H1 (cell line): ENCODE measurements at regions not wholly inside any gene's neighbourhood (a gene's known extent, or its start where the extent isn't known, plus 50 kb on each side); places are given as distances from the start of the nearest gene placed in this dataset.

Experiments
- CTCF ChIA-PET: fragments of 300-600 bp; sonication (Branson Sonifier 250); formaldehyde crosslinking; loops from one replicate; lab custom pipeline; 2021; ENCODE audit not compliant: partially characterized antibody; lab: Charles Lee
- POLR2A ChIA-PET: fragments of 300-600 bp; sonication (Branson Sonifier 250); formaldehyde crosslinking; loops from one replicate; lab custom pipeline; 2021; ENCODE audit warnings: inconsistent platforms; ENCODE audit not compliant: partially characterized antibody; lab: Charles Lee
- DNase-seq, 2 experiments: peaks; one replicate each; pipeline versions ENCODE4 v3.0.0 to v3.0.0-alpha.2; 2010 to 2022; ENCODE audit warnings: low spot score in 2 of 2, low read depth in 1 of 2, mixed read lengths in 1 of 2
- FAIRE-seq: peaks from 2 replicates; lab custom pipeline; 2011; peaks lifted over from hg19 to GRCh38; lab: Jason Lieb, UNC
- H2AFZ ChIP-seq: 2 replicates; pipeline ENCODE4 v1.8.1; 2012; ENCODE audit warnings: low read length, inconsistent platforms
- H2AK5ac ChIP-seq: 2 replicates; pipeline ENCODE4 v1.6.1; 2013; ENCODE audit warnings: low read depth, low read length
- H2BK120ac ChIP-seq: replicated peaks from 2 replicates; pipeline ENCODE3; 2013; ENCODE audit warnings: low read depth, low read length, inconsistent platforms
- H2BK12ac ChIP-seq: 2 replicates; pipeline ENCODE4 v1.6.1; 2013; ENCODE audit warnings: low read depth, low read length
- H2BK15ac ChIP-seq: 2 replicates; pipeline ENCODE4 v1.6.1; 2013; ENCODE audit warnings: low read length
- H2BK20ac ChIP-seq: 2 replicates; pipeline ENCODE4 v1.6.1; 2013; ENCODE audit warnings: low read length
- H2BK5ac ChIP-seq: 2 replicates; pipeline ENCODE4 v1.6.1; 2013; ENCODE audit warnings: low read depth, low read length
- H3K14ac ChIP-seq: 2 replicates; pipeline ENCODE4 v1.6.1; 2013; ENCODE audit warnings: inconsistent platforms; ENCODE audit not compliant: insufficient read length
- H3K18ac ChIP-seq: 2 replicates; pipeline ENCODE4 v1.6.1; 2013; ENCODE audit warnings: low read length; ENCODE audit errors: extremely low read depth
- H3K23ac ChIP-seq: 2 replicates; pipeline ENCODE4 v1.6.1; 2013; ENCODE audit warnings: inconsistent platforms; ENCODE audit not compliant: insufficient read length
- H3K23me2 ChIP-seq: 2 replicates; pipeline ENCODE4 v1.6.1; 2013; ENCODE audit warnings: low read depth, low read length
- H3K27ac ChIP-seq: 2 replicates; pipeline ENCODE4 v1.6.1; 2011; ENCODE audit warnings: low read depth, low read length, inconsistent platforms
- H3K27me3 ChIP-seq, 4 experiments: replicated peaks in 1 of 4; 1 replicate in 1 of 4; 2 replicates in 3 of 4; pipeline versions ENCODE4 v1.6.1 to v1.8.1; 2011 to 2013; ENCODE audit warnings: low read length in 3 of 4, mild to moderate bottlenecking in 3 of 4, inconsistent platforms in 2 of 4, mixed read lengths in 2 of 4, moderate library complexity in 1 of 4; ENCODE audit not compliant: control insufficient read depth in 3 of 4, insufficient read depth in 3 of 4; ENCODE audit errors: extremely low read depth in 1 of 4
- H3K36me3 ChIP-seq, 4 experiments: 2 replicates each; pipeline versions ENCODE4 v1.6.1 to v1.8.1; 2011 to 2013; ENCODE audit warnings: mild to moderate bottlenecking in 4 of 4, low read length in 3 of 4, moderate library complexity in 2 of 4, control low read depth in 1 of 4, inconsistent platforms in 1 of 4; ENCODE audit not compliant: insufficient read depth in 4 of 4, control insufficient read depth in 2 of 4
- H3K4ac ChIP-seq: replicated peaks from 2 replicates; pipeline ENCODE3; 2013; ENCODE audit warnings: low read length, low read depth, mixed read lengths, inconsistent platforms; ENCODE audit not compliant: insufficient read length
- H3K4me1 ChIP-seq, 4 experiments: replicated peaks in 1 of 4; 1 replicate in 1 of 4; 2 replicates in 3 of 4; pipeline versions ENCODE4 v1.6.1 to v1.8.1; 2011 to 2013; ENCODE audit warnings: low read length in 3 of 4, inconsistent platforms in 2 of 4, mixed read lengths in 1 of 4; ENCODE audit not compliant: insufficient read depth in 4 of 4, control insufficient read depth in 3 of 4
- H3K4me2 ChIP-seq, 2 experiments: 2 replicates each; pipeline versions ENCODE4 v1.6.1 to v1.8.1; 2011 to 2013; ENCODE audit warnings: low read depth in 2 of 2, low read length in 2 of 2, control low read depth in 1 of 2, inconsistent platforms in 1 of 2, mild to moderate bottlenecking in 1 of 2; ENCODE audit not compliant: insufficient read depth in 1 of 2
- H3K4me3 ChIP-seq, 4 experiments: fragments of 200-600, 300-600 bp in 1 of 4; sonication (generic), shearing (Covaris generic), sonication (Bioruptor Twin) in 1 of 4; 2 replicates each; pipeline versions ENCODE4 v1.5.1 to v1.8.1; 2011 to 2016; ENCODE audit warnings: low read length in 4 of 4, low read depth in 3 of 4, control low read depth in 2 of 4, inconsistent platforms in 2 of 4, mild to moderate bottlenecking in 2 of 4, mixed read lengths in 1 of 4, moderate library complexity in 1 of 4; ENCODE audit not compliant: insufficient read depth in 2 of 4; ENCODE audit errors: extremely low read depth in 1 of 4
- H3K56ac ChIP-seq: replicated peaks from 2 replicates; pipeline ENCODE3; 2013; ENCODE audit warnings: low read depth, mild to moderate bottlenecking, mixed read lengths, low read length, inconsistent platforms; ENCODE audit not compliant: insufficient read length
- H3K79me1 ChIP-seq: 2 replicates; pipeline ENCODE4 v1.6.1; 2013; ENCODE audit warnings: low read depth, low read length, control low read depth
- H3K79me2 ChIP-seq, 2 experiments: 2 replicates each; pipeline versions ENCODE4 v1.6.1 to v1.8.1; 2012 to 2013; ENCODE audit warnings: low read length in 2 of 2, mild to moderate bottlenecking in 2 of 2, inconsistent platforms in 1 of 2; ENCODE audit not compliant: insufficient read depth in 2 of 2, control insufficient read depth in 1 of 2
- H3K9ac ChIP-seq, 4 experiments: replicated peaks in 1 of 4; 1 replicate in 1 of 4; 2 replicates in 3 of 4; pipeline versions ENCODE4 v1.6.1 to v1.8.1; 2011 to 2013; ENCODE audit warnings: low read depth in 3 of 4, low read length in 3 of 4, control low read depth in 2 of 4, mild to moderate bottlenecking in 2 of 4, moderate library complexity in 2 of 4, inconsistent platforms in 1 of 4; ENCODE audit errors: extremely low read depth in 1 of 4
- H3K9me3 ChIP-seq, 2 experiments: 2 replicates each; pipeline versions ENCODE4 v1.6.1 to v1.8.1; 2012 to 2013; ENCODE audit warnings: mild to moderate bottlenecking in 2 of 2, moderate library complexity in 2 of 2, control low read depth in 1 of 2, inconsistent platforms in 1 of 2, low read depth in 1 of 2, low read length in 1 of 2, mixed read lengths in 1 of 2; ENCODE audit not compliant: insufficient read depth in 2 of 2
- H4K20me1 ChIP-seq, 2 experiments: replicated peaks in 1 of 2; 2 replicates each; pipeline versions ENCODE3 to v1.8.1; 2011 to 2013; ENCODE audit warnings: inconsistent platforms in 2 of 2, low read length in 2 of 2, mild to moderate bottlenecking in 1 of 2; ENCODE audit not compliant: insufficient read depth in 2 of 2, control insufficient read depth in 1 of 2
- H4K5ac ChIP-seq: 2 replicates; pipeline ENCODE4 v1.6.1; 2013; ENCODE audit warnings: low read length, low read depth, mixed read lengths, inconsistent platforms; ENCODE audit not compliant: insufficient read length
- H4K8ac ChIP-seq: 2 replicates; pipeline ENCODE4 v1.8.0; 2013; ENCODE audit warnings: mild to moderate bottlenecking, moderate library complexity, low read length, inconsistent platforms; ENCODE audit not compliant: insufficient read depth; ENCODE audit errors: extremely low read depth
- H4K91ac ChIP-seq: replicated peaks from 2 replicates; pipeline ENCODE3; 2013; ENCODE audit warnings: low read length, mixed read lengths, inconsistent platforms; ENCODE audit not compliant: insufficient read length
- EZH2 ChIP-seq: fragments of 200-600 bp; sonication (generic); IDR thresholded peaks from 2 replicates; pipeline ENCODE4 v1.7.1; 2012; ENCODE audit warnings: low read depth, mild to moderate bottlenecking, moderate library complexity, low read length, inconsistent platforms; ENCODE audit not compliant: severe bottlenecking
- HDAC2 ChIP-seq, 2 experiments: fragments of 300-600 bp in 1 of 2; sonication (generic) in 1 of 2; IDR thresholded peaks; 2 replicates each; pipeline ENCODE4 v1.6.1; 2011 to 2012; ENCODE audit warnings: low read depth in 2 of 2, low read length in 2 of 2, mild to moderate bottlenecking in 2 of 2, moderate library complexity in 2 of 2, borderline replicate concordance in 1 of 2, inconsistent platforms in 1 of 2
- KDM4A ChIP-seq: IDR thresholded peaks from one replicate; pipeline ENCODE4 v1.7.1; 2012; ENCODE audit warnings: low read depth, mild to moderate bottlenecking, moderate library complexity, low read length, inconsistent platforms; ENCODE audit not compliant: severe bottlenecking
- MAFK ChIP-seq: IDR thresholded peaks from 2 replicates; pipeline ENCODE4 v1.6.1; 2012; ENCODE audit warnings: low read depth, mild to moderate bottlenecking, improper control_type of control experiment, low read length
- POLR2A ChIP-seq, 2 experiments: IDR thresholded peaks; 1 replicate in 1 of 2; 2 replicates in 1 of 2; pipeline ENCODE4 v1.6.1; 2011; ENCODE audit warnings: low read depth in 2 of 2, low read length in 2 of 2, mild to moderate bottlenecking in 2 of 2; ENCODE audit errors: control extremely low read depth in 1 of 2
- RBBP5 ChIP-seq: IDR thresholded peaks from 2 replicates; pipeline ENCODE4 v1.7.1; 2012; ENCODE audit warnings: low read depth, mild to moderate bottlenecking, inconsistent platforms, low read length, moderate library complexity, borderline replicate concordance
- SRF ChIP-seq: IDR thresholded peaks from 2 replicates; pipeline ENCODE4 v1.6.1; 2011; ENCODE audit warnings: mild to moderate bottlenecking, low read depth, low read length, moderate library complexity
- SUZ12 ChIP-seq: fragments of 200-600 bp; sonication (generic); IDR thresholded peaks from 2 replicates; pipeline ENCODE4 v1.6.1; 2012; ENCODE audit warnings: mild to moderate bottlenecking, inconsistent platforms, low read length, moderate library complexity, mixed read lengths
- YY1 ChIP-seq: IDR thresholded peaks from 2 replicates; pipeline ENCODE4 v1.6.1; 2011; ENCODE audit warnings: low read depth, mild to moderate bottlenecking, low read length
- TF ChIP-seq, protein P1 (sequence below): IDR thresholded peaks from 2 replicates; pipeline ENCODE4 v1.6.1; 2011; ENCODE audit warnings: low read length, improper control_type of control experiment
- TF ChIP-seq, protein P2 (sequence below): IDR thresholded peaks from 2 replicates; pipeline ENCODE4 v1.6.1; 2011; ENCODE audit warnings: low read depth, mild to moderate bottlenecking, low read length; ENCODE audit not compliant: insufficient read depth

DNA sequence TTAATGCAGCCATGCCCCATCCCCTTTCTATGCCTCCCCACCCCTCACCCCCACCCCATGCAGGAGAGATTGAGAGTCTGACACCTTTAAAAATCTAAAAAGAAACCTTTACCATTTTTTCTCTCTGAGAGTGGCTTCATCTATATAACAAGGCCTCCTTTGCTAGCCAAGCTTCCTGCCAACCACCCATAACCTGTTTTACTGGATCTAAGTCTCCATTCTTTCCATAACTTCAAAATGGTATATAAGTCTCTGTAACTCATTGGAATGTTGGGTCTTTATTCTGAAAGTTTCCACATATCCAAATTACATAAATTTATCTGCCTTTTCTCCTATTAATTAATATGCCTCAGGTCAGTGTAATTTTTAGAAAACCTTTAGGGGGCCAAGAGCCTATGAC, 1174.0 kb downstream of the MAT2B start:
- Histone ChIP-seq H4K5ac (peak overlapping the region; percentile 61), H2AK5ac (no peak overlapping the region), H3K79me1 (no peaks in the 10 kb centered on the region), H4K91ac (peak overlapping the region; percentile 72), H3K27ac (no peak overlapping the region), H3K4ac (no peak overlapping the region), H2BK15ac (no peak overlapping the region), H3K9ac (no peak overlapping the region), H3K23ac (no peak overlapping the region), H4K20me1 (no peaks in the 10 kb centered on the region), H3K23me2 (no peaks in the 10 kb centered on the region), H4K8ac (no peak overlapping the region), H3K4me2 (no peak overlapping the region; a peak in 1 of 4 replicates), H2BK120ac (peak overlapping the region; percentile 96), H3K4me1 (peaks cover 3 to 12% (median 10%) of the 10 kb centered on the region in 4 experiments; a peak in 4 of 7 replicates), H3K79me2 (no peaks in the 10 kb centered on the region), H3K18ac (no peak overlapping the region; the same call in 1 of the 2 replicates), H2BK12ac (no peak overlapping the region), H2BK20ac (0 out of 2 replicates have a peak overlapping the region, but pooled peaks have one; percentile 49), H3K56ac (no peak overlapping the region), H3K14ac (no peak overlapping the region), H3K4me3 (peak overlapping the region in 1 of 4 experiments; percentile 24; a peak in 1 of 8 replicates), H2AFZ (no peak overlapping the region), H3K36me3 (peaks cover 0 to 2% (median 0%) of the 10 kb centered on the region in 4 experiments; a peak in 2 of 8 replicates), H2BK5ac (peak overlapping the region; percentile 53; the same call in 1 of the 2 replicates), H3K27me3 (no peaks in the 10 kb centered on the region), H3K9me3 (peaks cover 0 to 4% of the 10 kb centered on the region in 2 experiments; a peak in 1 of 4 replicates)
- DNase-seq: no peak
- CTCF ChIA-PET: interaction anchor here (1.9 kb wide), 1 partner anchor 10 kb away, joined by 4 read pairs; no protein-coding TSS in a partner anchor
- POLR2A ChIA-PET: no interaction called here
- FAIRE-seq: no peak
- TF ChIP-seq KDM4A (no peak), MAFK (no peak), SRF (no peak), EZH2 (no peak), POLR2A (IDR thresholded peaks at IDR 0.05; ENCODE audit: control extremely low read depth in 1 of 2, low read depth in 2 of 2, low read length in 2 of 2) (no peak), YY1 (no peak), RBBP5 (no peak), SUZ12 (no peak), HDAC2 (IDR thresholded peaks at IDR 0.05; ENCODE audit: borderline replicate concordance in 1 of 2, low read depth in 2 of 2, low read length in 2 of 2) (no peak)
- TF ChIP-seq, protein P1, sequence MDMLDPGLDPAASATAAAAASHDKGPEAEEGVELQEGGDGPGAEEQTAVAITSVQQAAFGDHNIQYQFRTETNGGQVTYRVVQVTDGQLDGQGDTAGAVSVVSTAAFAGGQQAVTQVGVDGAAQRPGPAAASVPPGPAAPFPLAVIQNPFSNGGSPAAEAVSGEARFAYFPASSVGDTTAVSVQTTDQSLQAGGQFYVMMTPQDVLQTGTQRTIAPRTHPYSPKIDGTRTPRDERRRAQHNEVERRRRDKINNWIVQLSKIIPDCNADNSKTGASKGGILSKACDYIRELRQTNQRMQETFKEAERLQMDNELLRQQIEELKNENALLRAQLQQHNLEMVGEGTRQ: no peak
- TF ChIP-seq, protein P2, sequence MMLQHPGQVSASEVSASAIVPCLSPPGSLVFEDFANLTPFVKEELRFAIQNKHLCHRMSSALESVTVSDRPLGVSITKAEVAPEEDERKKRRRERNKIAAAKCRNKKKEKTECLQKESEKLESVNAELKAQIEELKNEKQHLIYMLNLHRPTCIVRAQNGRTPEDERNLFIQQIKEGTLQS: no peak
